Hepatocyte (in vitro differentiated cells): ENCODE measurements at regions not wholly inside any gene's neighbourhood (a gene's known extent, or its start where the extent isn't known, plus 50 kb on each side); places are given as distances from the start of the nearest gene placed in this dataset.

ENCODE experiments used
- DNase-seq: peaks from one replicate; pipeline ENCODE4 v3.0.0-alpha.2; 2016; ENCODE audit warnings: low spot score
- H2AFZ ChIP-seq: fragments of 200-600 bp; sonication (generic); 2 replicates; pipeline ENCODE4 v1.6.0; 2016; ENCODE audit warnings: antibody characterized with exemption, mild to moderate bottlenecking
- H3K27ac ChIP-seq: fragments of 200-600 bp; sonication (generic); 2 replicates; pipeline ENCODE4 v1.5.1; 2016; ENCODE audit warnings: mild to moderate bottlenecking
- H3K27me3 ChIP-seq: fragments of 200-600 bp; sonication (generic); 2 replicates; pipeline ENCODE4 v1.6.1; 2016
- H3K36me3 ChIP-seq: fragments of 200-600 bp; sonication (generic); replicated peaks from 2 replicates; pipeline ENCODE4 v1.5.1; 2016; ENCODE audit warnings: low read depth; ENCODE audit not compliant: insufficient read depth
- H3K4me1 ChIP-seq: fragments of 200-600 bp; sonication (generic); 2 replicates; pipeline ENCODE4 v1.5.1; 2016; ENCODE audit warnings: mild to moderate bottlenecking, moderate library complexity; ENCODE audit not compliant: insufficient read depth
- H3K4me2 ChIP-seq: fragments of 200-600 bp; sonication (generic); 2 replicates; pipeline ENCODE4 v1.6.0; 2016
- H3K4me3 ChIP-seq: fragments of 200-600 bp; sonication (generic); 2 replicates; pipeline ENCODE4 v1.5.1; 2016; ENCODE audit warnings: mild to moderate bottlenecking
- H3K79me2 ChIP-seq: fragments of 200-600 bp; sonication (generic); 2 replicates; pipeline ENCODE4 v1.6.0; 2017; ENCODE audit warnings: mild to moderate bottlenecking
- H3K9me2 ChIP-seq: fragments of 200-600 bp; sonication (generic); replicated peaks from 2 replicates; pipeline ENCODE4 v1.6.0; 2017; ENCODE audit warnings: mild to moderate bottlenecking; ENCODE audit not compliant: insufficient read depth
- H3K9me3 ChIP-seq: fragments of 200-600 bp; sonication (generic); 2 replicates; pipeline ENCODE4 v1.5.1; 2016; ENCODE audit warnings: low read depth, mild to moderate bottlenecking
- H4K20me1 ChIP-seq: fragments of 200-600 bp; sonication (generic); 2 replicates; pipeline ENCODE4 v1.6.0; 2016; ENCODE audit warnings: mild to moderate bottlenecking; ENCODE audit not compliant: insufficient read depth, poor library complexity, severe bottlenecking
- CTCF ChIP-seq: fragments of 200-600 bp; sonication (generic); IDR thresholded peaks from 2 replicates; pipeline ENCODE4 v1.5.1; 2016; ENCODE audit warnings: antibody characterized with exemption, mild to moderate bottlenecking; ENCODE audit not compliant: poor library complexity
- EZH2 ChIP-seq: fragments of 200-600 bp; sonication (generic); IDR thresholded peaks from 2 replicates; pipeline ENCODE4 v1.6.1; 2016; ENCODE audit warnings: antibody characterized with exemption, mild to moderate bottlenecking, borderline replicate concordance
- EZH2phosphoT487 ChIP-seq: fragments of 200-600 bp; sonication (generic); IDR thresholded peaks from one replicate; pipeline ENCODE4 v1.6.1; 2018; ENCODE audit warnings: antibody characterized with exemption, mild to moderate bottlenecking, low read depth, moderate library complexity; ENCODE audit not compliant: unreplicated experiment, severe bottlenecking
- WGBS: methylation state at CpG from one replicate; pipeline ENCODE4 v1.1.6; 2016; ENCODE audit warnings: low lambda C conversion rate; ENCODE audit errors: missing lambda C conversion rate; 5-methylcytosine and 5-hydroxymethylcytosine counted together

GRCh38 chr12:108438667-108439066, 76.4 kb upstream of the FICD start:
- Histone ChIP-seq H3K4me3 (no peak overlapping the region), H3K9me3 (no peaks in the 10 kb centered on the region), H3K27me3 (peaks cover 5% of the 10 kb centered on the region), H3K27ac (no peak overlapping the region), H4K20me1 (no peaks in the 10 kb centered on the region), H2AFZ (no peak overlapping the region), H3K36me3 (no peaks in the 10 kb centered on the region), H3K4me2 (no peak overlapping the region), H3K4me1 (no peaks in the 10 kb centered on the region), H3K79me2 (no peaks in the 10 kb centered on the region), H3K9me2 (no peaks in the 10 kb centered on the region)
- 80% methylated on average over 1 of the region's 1 CpG for WGBS
- no peak for TF ChIP-seq EZH2phosphoT487
- no peak for TF ChIP-seq EZH2
- no peak for TF ChIP-seq CTCF
- DNase-seq: no peak

GRCh38 chr12:108432423-108433121, 82.5 kb upstream of the FICD start:
- Histone ChIP-seq H3K27me3 (no peaks in the 10 kb centered on the region), H3K4me3 (no peak overlapping the region), H4K20me1 (no peaks in the 10 kb centered on the region), H3K4me1 (no peaks in the 10 kb centered on the region), H3K4me2 (no peak overlapping the region), H3K9me3 (no peaks in the 10 kb centered on the region), H3K27ac (no peak overlapping the region), H3K79me2 (no peaks in the 10 kb centered on the region), H3K36me3 (no peaks in the 10 kb centered on the region), H2AFZ (no peak overlapping the region), H3K9me2 (no peaks in the 10 kb centered on the region)
- DNase-seq: no peak
- no peak for TF ChIP-seq CTCF
- no peak for TF ChIP-seq EZH2
- TF ChIP-seq EZH2phosphoT487: no peak
- WGBS: 82% methylated on average over 8 of the region's 8 CpGs

- Histone ChIP-seq H3K4me1 (no peaks in the 10 kb centered on the region), H3K4me3 (no peak overlapping the region), H3K27ac (no peak overlapping the region), H2AFZ (no peak overlapping the region), H3K9me2 (no peaks in the 10 kb centered on the region), H3K9me3 (no peaks in the 10 kb centered on the region), H4K20me1 (no peaks in the 10 kb centered on the region), H3K36me3 (no peaks in the 10 kb centered on the region), H3K4me2 (no peak overlapping the region), H3K79me2 (no peaks in the 10 kb centered on the region), H3K27me3 (no peaks in the 10 kb centered on the region)
- 0% methylated on average over 1 of the region's 1 CpG for WGBS
- no peak for DNase-seq
- TF ChIP-seq EZH2phosphoT487 (no peak), CTCF (no peak), EZH2 (no peak)
Observed at GRCh38 chr12:108430926-108431325, 84.2 kb upstream of the FICD start.

- Histone ChIP-seq H2AFZ (no peak overlapping the region), H3K9me3 (no peaks in the 10 kb centered on the region), H3K4me2 (no peak overlapping the region), H3K27me3 (no peaks in the 10 kb centered on the region), H3K9me2 (no peaks in the 10 kb centered on the region), H3K4me1 (no peaks in the 10 kb centered on the region), H3K4me3 (no peak overlapping the region), H3K36me3 (no peaks in the 10 kb centered on the region), H3K27ac (no peak overlapping the region), H4K20me1 (no peaks in the 10 kb centered on the region), H3K79me2 (no peaks in the 10 kb centered on the region)
- TF ChIP-seq EZH2 (no peak), CTCF (no peak), EZH2phosphoT487 (no peak)
- DNase-seq: no peak
- WGBS: 79% methylated on average over 6 of the region's 6 CpGs
Observed at GRCh38 chr12:108430245-108430644, 84.8 kb upstream of the FICD start.
